ENCODE measurements at regions not wholly inside any gene's neighbourhood (a gene's known extent, or its start where the extent isn't known, plus 50 kb on each side); places are given as distances from the start of the nearest gene placed in this dataset.
"Not testable (repeated sequence)": the region's sequence is repeated elsewhere in the genome, so short reads cannot be mapped to it uniquely, and the experiment has no call there.

DNA sequence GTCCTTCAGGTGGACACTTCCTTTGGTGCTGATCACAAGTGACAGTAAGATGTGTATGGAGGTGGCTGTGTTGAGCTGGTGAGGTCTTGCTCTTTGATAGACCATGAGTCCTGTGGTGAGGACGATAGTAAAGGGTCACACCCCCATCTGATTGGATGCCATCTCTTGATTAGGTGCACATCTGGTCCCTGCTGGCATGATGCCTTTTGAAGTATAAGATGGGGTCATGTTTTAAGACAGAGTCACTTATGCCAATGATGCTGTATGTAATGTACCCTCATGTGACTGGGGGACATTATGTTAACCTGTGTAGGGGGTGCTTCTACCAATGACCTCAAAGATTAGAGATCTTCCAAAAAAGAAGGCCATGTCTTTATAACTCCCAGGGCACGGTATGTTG, 644.6 kb downstream of the ACTR3B start:
- DNase-seq (ENCODE audit: low read depth), result no peak
- H3K4me3 ChIP-seq (ENCODE audit: low read length), result no peak overlapping the region
- TF ChIP-seq, protein P1, sequence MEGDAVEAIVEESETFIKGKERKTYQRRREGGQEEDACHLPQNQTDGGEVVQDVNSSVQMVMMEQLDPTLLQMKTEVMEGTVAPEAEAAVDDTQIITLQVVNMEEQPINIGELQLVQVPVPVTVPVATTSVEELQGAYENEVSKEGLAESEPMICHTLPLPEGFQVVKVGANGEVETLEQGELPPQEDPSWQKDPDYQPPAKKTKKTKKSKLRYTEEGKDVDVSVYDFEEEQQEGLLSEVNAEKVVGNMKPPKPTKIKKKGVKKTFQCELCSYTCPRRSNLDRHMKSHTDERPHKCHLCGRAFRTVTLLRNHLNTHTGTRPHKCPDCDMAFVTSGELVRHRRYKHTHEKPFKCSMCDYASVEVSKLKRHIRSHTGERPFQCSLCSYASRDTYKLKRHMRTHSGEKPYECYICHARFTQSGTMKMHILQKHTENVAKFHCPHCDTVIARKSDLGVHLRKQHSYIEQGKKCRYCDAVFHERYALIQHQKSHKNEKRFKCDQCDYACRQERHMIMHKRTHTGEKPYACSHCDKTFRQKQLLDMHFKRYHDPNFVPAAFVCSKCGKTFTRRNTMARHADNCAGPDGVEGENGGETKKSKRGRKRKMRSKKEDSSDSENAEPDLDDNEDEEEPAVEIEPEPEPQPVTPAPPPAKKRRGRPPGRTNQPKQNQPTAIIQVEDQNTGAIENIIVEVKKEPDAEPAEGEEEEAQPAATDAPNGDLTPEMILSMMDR (IDR thresholded peaks at IDR 0.05; ENCODE audit: insufficient read depth, low read depth, low read length, missing control alignments), result no peak

DNA sequence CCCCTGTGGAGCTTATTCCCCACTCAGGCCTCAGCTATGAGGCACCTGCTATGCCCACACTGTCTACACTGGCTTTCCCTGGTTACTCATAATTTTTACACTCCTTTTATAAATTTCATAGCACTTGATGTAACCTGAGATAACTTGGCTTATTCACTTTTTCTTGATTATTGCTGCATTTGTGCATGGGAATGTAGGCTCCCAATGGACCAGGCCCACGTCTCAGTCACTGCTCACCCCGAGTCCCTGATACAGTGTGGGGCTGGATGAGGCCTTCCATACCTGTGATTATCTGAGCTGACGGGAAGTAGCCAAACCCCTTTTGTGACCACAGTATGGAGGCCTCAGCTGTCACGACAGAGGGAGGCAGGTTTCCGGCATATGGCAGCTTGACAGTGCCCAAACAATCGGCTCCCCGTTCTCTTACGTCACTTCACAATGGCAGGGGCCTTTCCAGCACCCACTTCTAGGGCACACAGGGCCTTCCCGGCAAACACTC, 645.3 kb downstream of the ACTR3B start:
- TF ChIP-seq, protein P1 (IDR thresholded peaks at IDR 0.05; ENCODE audit: insufficient read depth, low read depth, low read length, missing control alignments), result no peak
- DNase-seq (ENCODE audit: low read depth), result no peak
- H3K4me3 ChIP-seq (ENCODE audit: low read length), result no peak overlapping the region

GRCh38 chr7:153405704-153406485, 646.3 kb upstream of the DPP6 start:
- no peak for DNase-seq (ENCODE audit: low read depth)
- H3K4me3 ChIP-seq (ENCODE audit: low read length), result no peak overlapping the region
- TF ChIP-seq, protein P1 (IDR thresholded peaks at IDR 0.05; ENCODE audit: insufficient read depth, low read depth, low read length, missing control alignments), result no peak

DNA sequence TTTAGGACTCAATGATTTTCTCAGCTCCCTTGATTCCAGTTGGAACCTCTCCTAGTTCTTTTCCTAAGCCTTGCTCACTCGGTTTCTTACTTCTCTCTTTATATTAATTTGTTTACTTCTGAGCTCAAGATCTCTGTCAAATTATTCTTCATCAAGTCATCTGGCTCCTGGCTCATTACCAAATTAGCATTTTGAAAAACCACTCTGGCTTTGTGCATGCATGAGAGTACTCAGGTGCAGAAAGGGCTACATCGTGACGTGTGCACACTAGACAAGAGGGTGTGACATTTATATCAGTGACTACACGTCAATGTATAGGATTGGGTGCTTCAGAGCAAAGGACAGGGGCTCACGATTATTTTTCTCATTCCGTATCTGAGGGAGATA, 645.7 kb upstream of the DPP6 start:
- H3K4me3 ChIP-seq (ENCODE audit: low read length), result no peak overlapping the region
- DNase-seq (ENCODE audit: low read depth), result no peak
- TF ChIP-seq, protein P1 (IDR thresholded peaks at IDR 0.05; ENCODE audit: insufficient read depth, low read depth, low read length, missing control alignments), result no peak

DNA sequence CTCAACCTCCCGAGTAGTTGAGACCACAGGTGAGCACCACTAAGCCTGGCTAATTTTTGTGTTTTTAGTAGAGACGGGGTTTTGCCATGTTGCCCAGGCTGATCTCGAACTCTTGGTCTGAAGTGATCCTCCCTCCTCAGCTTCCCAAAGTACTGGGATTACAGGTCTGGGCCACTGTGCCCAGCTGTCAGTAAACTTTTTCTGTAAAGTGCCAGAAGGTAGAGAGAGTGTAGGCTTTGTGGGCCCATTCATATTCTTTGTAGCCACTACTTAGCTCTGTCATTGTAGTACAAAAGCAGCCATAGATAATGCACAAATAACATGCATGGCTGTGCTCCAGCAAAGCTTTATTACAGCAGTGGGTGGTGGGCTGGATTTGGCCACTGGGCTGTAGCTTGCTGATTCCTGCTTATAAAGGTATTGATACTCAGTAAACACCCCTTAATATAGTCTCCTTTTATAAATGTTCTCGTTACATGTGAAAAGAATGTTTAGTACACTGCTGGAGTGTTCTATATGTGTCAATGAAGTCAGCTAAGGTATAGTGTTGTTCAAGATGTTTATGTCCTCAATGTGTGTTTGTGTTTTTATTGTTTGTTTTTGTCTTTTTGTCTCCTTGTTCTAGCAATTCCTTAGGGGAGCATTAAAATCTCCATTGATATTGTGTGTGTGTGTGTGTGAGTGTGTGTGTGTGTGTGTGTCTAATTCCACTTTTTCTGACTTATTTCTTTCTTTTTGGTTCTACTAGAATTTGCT, 644.7 kb upstream of the DPP6 start:
- TF ChIP-seq, protein P1 (IDR thresholded peaks at IDR 0.05; ENCODE audit: insufficient read depth, low read depth, low read length, missing control alignments), result no peak
- H3K4me3 ChIP-seq (ENCODE audit: low read length), result no peak overlapping the region
- DNase-seq (ENCODE audit: low read depth), result no peak

GRCh38 chr7:153408360-153409335, 643.5 kb upstream of the DPP6 start:
- DNase-seq (ENCODE audit: low read depth), result no peak
- no peak overlapping the region for H3K4me3 ChIP-seq (ENCODE audit: low read length)
- TF ChIP-seq, protein P1 (IDR thresholded peaks at IDR 0.05; ENCODE audit: insufficient read depth, low read depth, low read length, missing control alignments), result no peak

DNA sequence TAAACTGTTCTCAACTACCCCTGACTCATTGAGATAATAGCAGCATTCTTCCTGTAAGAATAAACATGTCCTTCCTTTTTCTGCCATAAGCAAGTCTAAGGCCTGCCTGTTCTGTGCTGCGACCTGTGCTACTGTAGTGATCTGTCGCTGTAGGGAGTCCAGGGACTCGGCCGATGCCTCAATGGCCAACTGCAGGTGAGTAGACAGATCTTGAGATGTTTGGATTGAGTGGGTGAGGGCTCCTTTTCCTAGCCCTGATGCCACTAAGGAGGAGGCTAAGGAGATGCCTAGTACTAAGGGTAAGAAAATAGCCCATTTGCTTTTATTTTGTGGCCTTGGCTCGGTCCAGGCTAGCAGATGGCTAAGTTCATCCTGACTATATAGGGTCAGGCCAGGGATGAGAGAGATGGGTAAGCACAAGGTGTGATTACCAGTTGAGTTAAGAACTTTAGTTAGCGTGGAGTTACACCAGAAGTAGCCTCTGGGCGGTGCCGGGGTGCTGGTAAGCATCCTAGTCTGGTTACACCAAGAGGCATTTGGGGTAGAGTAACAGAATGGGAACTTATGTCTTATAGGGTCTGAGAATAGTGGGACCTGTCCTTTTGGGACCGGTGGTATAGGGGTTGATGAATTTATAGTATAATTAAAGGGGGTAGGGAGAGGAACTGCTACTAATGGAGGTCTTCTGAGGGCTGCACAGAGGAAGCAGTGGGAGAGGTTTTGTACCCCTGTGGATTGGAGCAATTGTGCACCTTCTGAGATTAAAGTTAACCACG, 642.4 kb upstream of the DPP6 start:
- H3K4me3 ChIP-seq (ENCODE audit: low read length); DNase-seq (ENCODE audit: low read depth): not testable (repeated sequence)

GRCh38 chr7:153410997-153411642, 641.1 kb upstream of the DPP6 start:
- not testable (repeated sequence) for DNase-seq (ENCODE audit: low read depth); H3K4me3 ChIP-seq (ENCODE audit: low read length)

Measured in epithelial cell of esophagus (primary cell).